SK-N-SH (cell line): ENCODE measurements at regions not wholly inside any gene's neighbourhood (a gene's known extent, or its start where the extent isn't known, plus 50 kb on each side); places are given as distances from the start of the nearest gene placed in this dataset.

ENCODE experiments used
- GATA2 ChIP-seq: sonication (generic); formaldehyde crosslinking; IDR thresholded peaks from 2 replicates; pipeline ENCODE4 v1.5.0; 2020; ENCODE audit warnings: mild to moderate bottlenecking, missing genetic modification reagents
- MXI1 ChIP-seq: IDR thresholded peaks from 2 replicates; pipeline ENCODE4 v1.6.1; 2012; ENCODE audit warnings: mild to moderate bottlenecking, low read depth, low read length, improper control_type of control experiment
- POLR2AphosphoS5 ChIP-seq: IDR thresholded peaks from 2 replicates; pipeline ENCODE4 v1.6.1; 2012; ENCODE audit warnings: low read depth, low read length
- RAD21 ChIP-seq: IDR thresholded peaks from 2 replicates; pipeline ENCODE4 v1.6.1; 2012; ENCODE audit warnings: mild to moderate bottlenecking, low read length
- SIN3A ChIP-seq: IDR thresholded peaks from 2 replicates; pipeline ENCODE4 v1.6.1; 2012; ENCODE audit warnings: low read depth, mild to moderate bottlenecking, low read length, moderate library complexity, borderline replicate concordance
- TCF12 ChIP-seq: IDR thresholded peaks from 2 replicates; pipeline ENCODE4 v1.4.0; 2012
- YY1 ChIP-seq: IDR thresholded peaks from 2 replicates; pipeline ENCODE4 v1.4.0; 2012; ENCODE audit warnings: low read depth, mild to moderate bottlenecking
- TF ChIP-seq, protein P1 (sequence below): fragments of 200-600 bp; sonication (generic); IDR thresholded peaks from 2 replicates; pipeline ENCODE4 v1.6.1; 2017; ENCODE audit warnings: antibody characterized with exemption, mild to moderate bottlenecking, moderate library complexity
- TF ChIP-seq, protein P2 (sequence below): IDR thresholded peaks from 2 replicates; pipeline ENCODE4 v1.4.0; 2012; ENCODE audit warnings: low read depth
- TF ChIP-seq, protein P3 (sequence below): IDR thresholded peaks from 2 replicates; pipeline ENCODE4; 2012

DNA sequence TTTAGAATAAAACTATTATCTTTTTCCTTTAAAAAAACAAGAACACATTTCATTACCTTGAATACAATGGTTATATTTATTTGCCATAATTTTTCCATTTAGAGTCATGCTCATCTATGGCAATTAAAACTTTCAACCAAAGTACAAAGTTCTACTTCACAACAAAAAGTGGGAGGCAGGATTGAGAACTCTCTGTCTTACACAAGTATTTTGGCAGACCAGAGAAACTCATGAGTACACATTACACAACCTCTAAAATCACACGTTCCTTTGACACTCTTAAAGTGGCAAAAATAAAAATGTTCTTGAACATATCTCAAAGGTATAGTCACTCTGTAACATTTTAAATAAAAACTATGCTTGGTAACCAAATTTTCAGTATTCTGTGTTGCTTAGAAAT is 213.4 kb downstream of the IL15 start:
- TF ChIP-seq, protein P1, sequence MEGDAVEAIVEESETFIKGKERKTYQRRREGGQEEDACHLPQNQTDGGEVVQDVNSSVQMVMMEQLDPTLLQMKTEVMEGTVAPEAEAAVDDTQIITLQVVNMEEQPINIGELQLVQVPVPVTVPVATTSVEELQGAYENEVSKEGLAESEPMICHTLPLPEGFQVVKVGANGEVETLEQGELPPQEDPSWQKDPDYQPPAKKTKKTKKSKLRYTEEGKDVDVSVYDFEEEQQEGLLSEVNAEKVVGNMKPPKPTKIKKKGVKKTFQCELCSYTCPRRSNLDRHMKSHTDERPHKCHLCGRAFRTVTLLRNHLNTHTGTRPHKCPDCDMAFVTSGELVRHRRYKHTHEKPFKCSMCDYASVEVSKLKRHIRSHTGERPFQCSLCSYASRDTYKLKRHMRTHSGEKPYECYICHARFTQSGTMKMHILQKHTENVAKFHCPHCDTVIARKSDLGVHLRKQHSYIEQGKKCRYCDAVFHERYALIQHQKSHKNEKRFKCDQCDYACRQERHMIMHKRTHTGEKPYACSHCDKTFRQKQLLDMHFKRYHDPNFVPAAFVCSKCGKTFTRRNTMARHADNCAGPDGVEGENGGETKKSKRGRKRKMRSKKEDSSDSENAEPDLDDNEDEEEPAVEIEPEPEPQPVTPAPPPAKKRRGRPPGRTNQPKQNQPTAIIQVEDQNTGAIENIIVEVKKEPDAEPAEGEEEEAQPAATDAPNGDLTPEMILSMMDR = no peak
- no peak for TF ChIP-seq POLR2AphosphoS5
- TF ChIP-seq YY1 = no peak
- TF ChIP-seq GATA2 = no peak
- TF ChIP-seq TCF12 = no peak
- TF ChIP-seq, protein P2, sequence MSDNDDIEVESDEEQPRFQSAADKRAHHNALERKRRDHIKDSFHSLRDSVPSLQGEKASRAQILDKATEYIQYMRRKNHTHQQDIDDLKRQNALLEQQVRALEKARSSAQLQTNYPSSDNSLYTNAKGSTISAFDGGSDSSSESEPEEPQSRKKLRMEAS = no peak
- no peak for TF ChIP-seq RAD21
- no peak for TF ChIP-seq MXI1
- TF ChIP-seq SIN3A = no peak
- TF ChIP-seq, protein P3, sequence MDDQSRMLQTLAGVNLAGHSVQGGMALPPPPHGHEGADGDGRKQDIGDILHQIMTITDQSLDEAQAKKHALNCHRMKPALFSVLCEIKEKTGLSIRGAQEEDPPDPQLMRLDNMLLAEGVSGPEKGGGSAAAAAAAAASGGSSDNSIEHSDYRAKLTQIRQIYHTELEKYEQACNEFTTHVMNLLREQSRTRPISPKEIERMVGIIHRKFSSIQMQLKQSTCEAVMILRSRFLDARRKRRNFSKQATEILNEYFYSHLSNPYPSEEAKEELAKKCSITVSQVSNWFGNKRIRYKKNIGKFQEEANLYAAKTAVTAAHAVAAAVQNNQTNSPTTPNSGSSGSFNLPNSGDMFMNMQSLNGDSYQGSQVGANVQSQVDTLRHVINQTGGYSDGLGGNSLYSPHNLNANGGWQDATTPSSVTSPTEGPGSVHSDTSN = no peak
